Hepatocyte (in vitro differentiated cells): ENCODE measurements at regions not wholly inside any gene's neighbourhood (a gene's known extent, or its start where the extent isn't known, plus 50 kb on each side); places are given as distances from the start of the nearest gene placed in this dataset.

ENCODE experiments used
- CTCF ChIP-seq: fragments of 200-600 bp; sonication (generic); IDR thresholded peaks from 2 replicates; pipeline ENCODE4 v1.5.1; 2016; ENCODE audit warnings: antibody characterized with exemption, mild to moderate bottlenecking; ENCODE audit not compliant: poor library complexity
- EZH2 ChIP-seq: fragments of 200-600 bp; sonication (generic); IDR thresholded peaks from 2 replicates; pipeline ENCODE4 v1.6.1; 2016; ENCODE audit warnings: antibody characterized with exemption, mild to moderate bottlenecking, borderline replicate concordance
- EZH2phosphoT487 ChIP-seq: fragments of 200-600 bp; sonication (generic); IDR thresholded peaks from one replicate; pipeline ENCODE4 v1.6.1; 2018; ENCODE audit warnings: antibody characterized with exemption, mild to moderate bottlenecking, low read depth, moderate library complexity; ENCODE audit not compliant: unreplicated experiment, severe bottlenecking

- TF ChIP-seq CTCF (no peak), EZH2 (no peak), EZH2phosphoT487 (no peak)
Observed at GRCh38 chr10:112000466-112000865, 183.1 kb downstream of the GPAM start.
